Transverse colon (tissue), 4 donors: ENCODE measurements at regions not wholly inside any gene's neighbourhood (a gene's known extent, or its start where the extent isn't known, plus 50 kb on each side); places are given as distances from the start of the nearest gene placed in this dataset.

ENCODE experiments used
- DNase-seq: peaks from one replicate; pipeline ENCODE4 v3.0.0-alpha.2; 2019
- H3K27ac ChIP-seq, 4 donors: fragments of 200-600 bp; sonication (generic); 2 replicates each; pipeline ENCODE4 v1.5.1; 2016 to 2018; ENCODE audit warnings: inconsistent platforms in 4 of 4
- H3K27me3 ChIP-seq: fragments of 200-600 bp; sonication (generic); 2 replicates; pipeline ENCODE4 v1.5.1; 2017; ENCODE audit warnings: inconsistent platforms
- H3K36me3 ChIP-seq, 4 donors: fragments of 200-600 bp; sonication (generic); 2 replicates each; pipeline ENCODE4 v1.5.1; 2017 to 2019; ENCODE audit warnings: inconsistent platforms in 4 of 4
- H3K4me1 ChIP-seq, 4 donors: fragments of 200-600 bp; sonication (generic); 2 replicates each; pipeline ENCODE4 v1.5.1; 2017 to 2020; ENCODE audit warnings: inconsistent platforms in 4 of 4
- H3K4me3 ChIP-seq, 4 donors: fragments of 200-600 bp; sonication (generic); 1 replicate in 1 of 4; 2 replicates in 3 of 4; pipeline versions ENCODE4 v1.5.1 to v1.6.1; 2017 to 2019; ENCODE audit warnings: inconsistent platforms in 4 of 4
- H3K9me3 ChIP-seq, 2 donors: fragments of 200-600 bp; sonication (generic); 2 replicates each; pipeline ENCODE4 v1.5.1; 2017 to 2019; ENCODE audit warnings: inconsistent platforms in 2 of 2
- CTCF ChIP-seq, 5 experiments: fragments of 200-600 bp in 3 of 5; fragments of 450-650 bp in 2 of 5; sonication (generic) in 3 of 5; IDR thresholded peaks; 1 replicate in 2 of 5; 2 replicates in 3 of 5; pipeline ENCODE4 v1.5.1; 2016 to 2017; ENCODE audit warnings: antibody characterized with exemption in 5 of 5, inconsistent platforms in 3 of 5, mild to moderate bottlenecking in 2 of 5, moderate library complexity in 1 of 5
- EP300 ChIP-seq: sonication (generic); formaldehyde crosslinking; IDR thresholded peaks from one replicate; pipeline ENCODE4 v1.6.1; 2017; ENCODE audit warnings: antibody characterized with exemption, low read depth
- POLR2A ChIP-seq: fragments of 450-650 bp; IDR thresholded peaks from one replicate; pipeline ENCODE4 v1.6.1; 2016; ENCODE audit warnings: antibody characterized with exemption, mild to moderate bottlenecking, moderate library complexity
- POLR2AphosphoS5 ChIP-seq, 3 donors: sonication (generic); formaldehyde crosslinking; IDR thresholded peaks; one replicate each; pipeline ENCODE4 v1.6.1; 2016; ENCODE audit warnings: antibody characterized with exemption in 3 of 3
- WGBS, 2 donors: methylation state at CpG; one replicate each; pipeline ENCODE4 v1.1.5; 2018; ENCODE audit warnings: low coverage in 1 of 2; 5-methylcytosine and 5-hydroxymethylcytosine counted together
- in situ Hi-C, 4 donors: fragments of 200-750 bp; cut with MboI; loops; one replicate each; pipeline versions ENCODE4 v1.15.0 to v1.15.1; 2017; ENCODE audit warnings: low sequenced_read_pairs in 3 of 4, low pct_ligation_motif_present in 1 of 4, low pct_unique_long_range_greater_than_20kb in 1 of 4
- intact Hi-C: fragments of 100-400 bp; cut with DNase I; formaldehyde crosslinking; loops from one replicate; pipeline ENCODE4 v1.15.1; 2023; ENCODE audit warnings: low total_unique reads

- H3K9me3 ChIP-seq, result no peaks in the 10 kb centered on the region
- no peaks in the 10 kb centered on the region for H3K36me3 ChIP-seq
- DNase-seq, result no peak
- in situ Hi-C loops (no loop called here), intact Hi-C loops (no loop called here)
- no peak overlapping the region for H3K27ac ChIP-seq
- no peaks in the 10 kb centered on the region for H3K4me1 ChIP-seq
- no peak overlapping the region for H3K4me3 ChIP-seq
- 60 to 66% methylated on average over 2 of the region's 2 CpGs for WGBS, 2 donors
- TF ChIP-seq EP300 (no peak), CTCF (IDR thresholded peaks at IDR 0.05) (no peak), POLR2AphosphoS5 (IDR thresholded peaks at IDR 0.05) (no peak), POLR2A (no peak)
- no peaks in the 10 kb centered on the region for H3K27me3 ChIP-seq
Measured at GRCh38 chr12:13924286-13924685, 57.1 kb downstream of the GRIN2B start.

- Histone ChIP-seq H3K36me3 (no peaks in the 10 kb centered on the region), H3K27me3 (no peaks in the 10 kb centered on the region), H3K27ac (no peak overlapping the region), H3K4me3 (no peak overlapping the region), H3K9me3 (no peaks in the 10 kb centered on the region), H3K4me1 (no peaks in the 10 kb centered on the region)
- intact Hi-C loops, result no loop called here
- in situ Hi-C loops, result no loop called here
- no peak for TF ChIP-seq EP300
- TF ChIP-seq POLR2A, result no peak
- no peak for TF ChIP-seq CTCF (IDR thresholded peaks at IDR 0.05)
- TF ChIP-seq POLR2AphosphoS5 (IDR thresholded peaks at IDR 0.05), result no peak
- DNase-seq, result no peak
- WGBS, 2 donors, result 30 to 45% methylated on average over 2 of the region's 2 CpGs
Measured at GRCh38 chr12:13918897-13919296, 62.5 kb downstream of the GRIN2B start.

- in situ Hi-C loops, result no loop called here
- Histone ChIP-seq H3K4me1 (no peaks in the 10 kb centered on the region), H3K27me3 (no peaks in the 10 kb centered on the region), H3K9me3 (no peaks in the 10 kb centered on the region), H3K4me3 (no peak overlapping the region), H3K36me3 (no peaks in the 10 kb centered on the region), H3K27ac (no peak overlapping the region)
- intact Hi-C loops, result no loop called here
- TF ChIP-seq POLR2A (no peak), CTCF (IDR thresholded peaks at IDR 0.05) (no peak), EP300 (no peak), POLR2AphosphoS5 (IDR thresholded peaks at IDR 0.05) (no peak)
- no peak for DNase-seq
- 54 to 56% methylated on average over 5 of the region's 5 CpGs for WGBS, 2 donors
Measured at GRCh38 chr12:13915096-13915495, 66.3 kb downstream of the GRIN2B start.

- Histone ChIP-seq H3K4me3 (no peak overlapping the region), H3K27ac (no peak overlapping the region), H3K36me3 (no peaks in the 10 kb centered on the region), H3K9me3 (no peaks in the 10 kb centered on the region), H3K4me1 (no peaks in the 10 kb centered on the region), H3K27me3 (no peaks in the 10 kb centered on the region)
- TF ChIP-seq EP300 (no peak), POLR2AphosphoS5 (IDR thresholded peaks at IDR 0.05) (no peak), POLR2A (no peak), CTCF (IDR thresholded peaks at IDR 0.05) (no peak)
- intact Hi-C loops, result no loop called here
- DNase-seq, result no peak
- in situ Hi-C loops, result no loop called here
- WGBS, 2 donors, result 43 to 77% methylated on average over 1 to 2 of the region's 2 CpGs
Measured at GRCh38 chr12:13913371-13913770, 68.0 kb downstream of the GRIN2B start.
